NK-92 treated with Interleukin-12 subunit alpha and Interleukin-12 subunit beta, amount 100 ng/mL, for 24 hours (cell line): ENCODE measurements at regions not wholly inside any gene's neighbourhood (a gene's known extent, or its start where the extent isn't known, plus 50 kb on each side); places are given as distances from the start of the nearest gene placed in this dataset.

Experiments used
- DNase-seq: peaks from one replicate; lab custom pipeline; 2025; lab: John Stamatoyannopoulos, UW

- DNase-seq, result no peak
These were observed 179.3 kb upstream of the CIBAR2 start for GRCh38 chr16:85291302-85292148.

- no peak for DNase-seq
These were observed 181.2 kb upstream of the CIBAR2 start for GRCh38 chr16:85293458-85293857.

- no peak for DNase-seq
These were observed 181.8 kb upstream of the CIBAR2 start for GRCh38 chr16:85293904-85294642.

- no peak for DNase-seq
These were observed 182.7 kb upstream of the CIBAR2 start for GRCh38 chr16:85294810-85295508.

GRCh38 chr16:85296859-85297660 lies 184.8 kb upstream of the CIBAR2 start:
- DNase-seq, result peak; percentile 7

GRCh38 chr16:85297881-85298280 lies 185.6 kb upstream of the CIBAR2 start:
- DNase-seq, result no peak

- no peak for DNase-seq
These were observed 188.2 kb upstream of the CIBAR2 start for GRCh38 chr16:85300406-85300968.

GRCh38 chr16:85301231-85301630 lies 189.0 kb upstream of the CIBAR2 start:
- no peak for DNase-seq

- DNase-seq, result no peak
These were observed 190.0 kb upstream of the CIBAR2 start for GRCh38 chr16:85302018-85302847.

- DNase-seq, result no peak
These were observed 190.6 kb upstream of the CIBAR2 start for GRCh38 chr16:85302848-85303353.

- DNase-seq, result no peak
These were observed 191.1 kb upstream of the CIBAR2 start for GRCh38 chr16:85303354-85303883.

GRCh38 chr16:85304337-85304736 lies 192.1 kb upstream of the CIBAR2 start:
- DNase-seq, result no peak

GRCh38 chr16:85306071-85306792 lies 194.0 kb upstream of the CIBAR2 start:
- DNase-seq, result no peak

- DNase-seq, result no peak
These were observed 194.7 kb upstream of the CIBAR2 start for GRCh38 chr16:85306793-85307551.

- no peak for DNase-seq
These were observed 195.5 kb upstream of the CIBAR2 start for GRCh38 chr16:85307552-85308364.

GRCh38 chr16:85308611-85309540 lies 196.6 kb upstream of the CIBAR2 start:
- no peak for DNase-seq
